HCT116 (cell line): ENCODE measurements at regions not wholly inside any gene's neighbourhood (a gene's known extent, or its start where the extent isn't known, plus 50 kb on each side); places are given as distances from the start of the nearest gene placed in this dataset.

Experiments used
- ATAC-seq: fragments of 200-7000 bp; cut with Tn5 transposase; 2 replicates; pipeline ENCODE4 v1.9.1; 2020; ENCODE audit warnings: mild to moderate bottlenecking, moderate library complexity
- BruUV-seq: library from RNA; stranded (reverse); fragments of 400-500 nt; replicated peaks from 2 replicates; lab custom pipeline; 2021; lab: Mats Ljungman, UMichigan
- CTCF ChIA-PET: fragments of 300-600 bp; sonication (Branson Sonifier 250); formaldehyde crosslinking; loops from one replicate; lab custom pipeline; 2021; ENCODE audit warnings: antibody characterized with exemption; lab: Charles Lee
- POLR2A ChIA-PET: fragments of 300-600, 350-600 bp; sonication (Branson Sonifier 250); formaldehyde crosslinking; loops from one replicate; lab custom pipeline; 2021; ENCODE audit warnings: antibody characterized with exemption; lab: Charles Lee
- RAD21 ChIA-PET, 2 experiments: fragments of 300-600 bp; sonication (Branson Sonifier 250); formaldehyde crosslinking; loops; one replicate each; lab custom pipeline; 2023; ENCODE audit warnings: low total read pairs in 2 of 2; ENCODE audit not compliant: uncharacterized antibody in 2 of 2, unreplicated experiment in 2 of 2, low non-redundant PET in 1 of 2; lab: Charles Lee
- DNase-seq: peaks from one replicate; pipeline ENCODE4 v3.0.0-alpha.2; 2010; ENCODE audit warnings: low read depth, low spot score
- H2AFZ ChIP-seq: fragments of 200-600 bp; shearing (Covaris generic), sonication (generic); 2 replicates; pipeline ENCODE4 v1.6.1; 2017; ENCODE audit warnings: low read depth, mixed run types, mixed read lengths, antibody characterized with exemption, low read length; ENCODE audit not compliant: poor library complexity, severe bottlenecking
- H3K27ac ChIP-seq: 2 replicates; pipeline ENCODE4 v1.5.1; 2012; ENCODE audit warnings: low read depth, low read length
- H3K27me3 ChIP-seq: fragments of 200-600 bp; sonication (generic); 2 replicates; pipeline ENCODE4 v1.6.1; 2016; ENCODE audit warnings: mixed run types, low read length, mixed read lengths; ENCODE audit not compliant: insufficient read depth
- H3K36me3 ChIP-seq, 2 experiments: fragments of 200-500 bp in 1 of 2; fragments of 200-600 bp in 1 of 2; sonication (Bioruptor generic) in 1 of 2; sonication (generic) in 1 of 2; 2 replicates each; pipeline versions ENCODE4 v1.5.1 to v1.6.1; 2014 to 2016; ENCODE audit warnings: low read length in 2 of 2, inconsistent platforms in 1 of 2, mixed read lengths in 1 of 2, mixed run types in 1 of 2; ENCODE audit not compliant: insufficient read depth in 2 of 2, control insufficient read depth in 1 of 2
- H3K4me1 ChIP-seq, 2 experiments: fragments of 200-600 bp in 1 of 2; sonication (generic) in 1 of 2; 2 replicates each; pipeline versions ENCODE4 v1.5.1 to v1.6.1; 2012 to 2017; ENCODE audit warnings: low read length in 2 of 2, inconsistent platforms in 1 of 2, mild to moderate bottlenecking in 1 of 2, mixed read lengths in 1 of 2, mixed run types in 1 of 2, moderate library complexity in 1 of 2; ENCODE audit not compliant: insufficient read depth in 2 of 2, control insufficient read depth in 1 of 2
- H3K4me2 ChIP-seq: fragments of 200-600 bp; sonication (generic); 2 replicates; pipeline ENCODE4 v1.6.1; 2017; ENCODE audit warnings: mixed run types, low read length, mixed read lengths
- H3K4me3 ChIP-seq, 2 experiments: fragments of 200-600 bp in 1 of 2; sonication (generic) in 1 of 2; replicated peaks in 1 of 2; 2 replicates each; pipeline ENCODE4 v1.5.1; 2011 to 2016; ENCODE audit warnings: low read length in 2 of 2, control low read depth in 1 of 2, low read depth in 1 of 2, mild to moderate bottlenecking in 1 of 2, mixed read lengths in 1 of 2, mixed run types in 1 of 2
- H3K79me2 ChIP-seq: fragments of 200-600 bp; sonication (generic); 2 replicates; pipeline ENCODE4 v1.6.1; 2017; ENCODE audit warnings: mild to moderate bottlenecking, mixed run types, low read length, moderate library complexity, mixed read lengths; ENCODE audit not compliant: insufficient read depth
- H3K9ac ChIP-seq: fragments of 200-600 bp; sonication (generic); 2 replicates; pipeline ENCODE4 v1.6.1; 2016; ENCODE audit warnings: low read length, mixed read lengths
- H3K9me2 ChIP-seq: fragments of 200-600 bp; sonication (generic), shearing (Covaris generic); 2 replicates; pipeline ENCODE4 v1.6.1; 2017; ENCODE audit warnings: mixed run types, mild to moderate bottlenecking, moderate library complexity; ENCODE audit not compliant: insufficient read depth
- H3K9me3 ChIP-seq, 2 experiments: fragments of 200-500 bp in 1 of 2; fragments of 200-600 bp in 1 of 2; sonication (Bioruptor generic) in 1 of 2; sonication (generic) in 1 of 2; 2 replicates each; pipeline ENCODE4 v1.6.1; 2014 to 2017; ENCODE audit warnings: low read length in 2 of 2, mixed read lengths in 2 of 2, inconsistent platforms in 1 of 2, low read depth in 1 of 2, mild to moderate bottlenecking in 1 of 2, mixed run types in 1 of 2, moderate library complexity in 1 of 2; ENCODE audit not compliant: control insufficient read depth in 1 of 2, insufficient read depth in 1 of 2
- H4K20me1 ChIP-seq: fragments of 200-600 bp; sonication (generic), shearing (Covaris generic); 2 replicates; pipeline ENCODE4 v1.6.1; 2017; ENCODE audit warnings: mixed run types, mild to moderate bottlenecking, moderate library complexity; ENCODE audit not compliant: insufficient read depth
- CEBPB ChIP-seq: IDR thresholded peaks from 2 replicates; pipeline ENCODE4 v1.6.1; 2012; ENCODE audit warnings: low read depth
- ELF1 ChIP-seq: IDR thresholded peaks from 2 replicates; pipeline ENCODE4 v1.6.1; 2012; ENCODE audit warnings: low read depth, borderline replicate concordance
- EZH2 ChIP-seq: fragments of 200-600 bp; sonication (generic); IDR thresholded peaks from 2 replicates; pipeline ENCODE4 v1.6.1; 2017; ENCODE audit warnings: antibody characterized with exemption, mixed run types
- JUND ChIP-seq: IDR thresholded peaks from 2 replicates; pipeline ENCODE4 v1.6.1; 2012
- POLR2A ChIP-seq: IDR thresholded peaks from 2 replicates; pipeline ENCODE4 v1.7.0; 2011; ENCODE audit warnings: borderline replicate concordance; ENCODE audit not compliant: insufficient read depth, insufficient read length; ENCODE audit errors: extremely low read depth
- SIN3A ChIP-seq: IDR thresholded peaks from 2 replicates; pipeline ENCODE4 v1.6.1; 2012; ENCODE audit warnings: low read depth
- SP1 ChIP-seq: IDR thresholded peaks from 2 replicates; pipeline ENCODE4 v1.6.1; 2012; ENCODE audit warnings: low read depth
- SRF ChIP-seq: IDR thresholded peaks from 2 replicates; pipeline ENCODE4 v1.6.1; 2012; ENCODE audit warnings: low read depth
- TCF7L2 ChIP-seq: IDR thresholded peaks from 2 replicates; pipeline ENCODE4 v1.7.0; 2011; ENCODE audit warnings: borderline replicate concordance, inconsistent platforms; ENCODE audit not compliant: insufficient read depth, insufficient read length; ENCODE audit errors: extremely low read depth
- YY1 ChIP-seq: IDR thresholded peaks from 2 replicates; pipeline ENCODE4 v1.6.1; 2011; ENCODE audit warnings: low read length, low read depth, moderate library complexity, mild to moderate bottlenecking; ENCODE audit not compliant: insufficient replicate concordance; ENCODE audit errors: extremely low read depth
- ZFX ChIP-seq: fragments of 450-650 bp; IDR thresholded peaks from 2 replicates; pipeline ENCODE4 v1.6.1; 2017
- intact Hi-C: fragments of 100-400 bp; cut with micrococcal nuclease; formaldehyde crosslinking; loops from 2 replicates; pipeline ENCODE4 v1.10.0; 2022
- TF ChIP-seq, protein P1 (sequence below): IDR thresholded peaks from 2 replicates; pipeline ENCODE4 v1.6.1; 2012; ENCODE audit warnings: low read depth
- TF ChIP-seq, protein P2 (sequence below): IDR thresholded peaks from 2 replicates; pipeline ENCODE4 v1.6.1; 2012
- TF ChIP-seq, protein P3 (sequence below): IDR thresholded peaks from 2 replicates; pipeline ENCODE4 v1.6.1; 2012
- TF ChIP-seq, protein P4 (sequence below): IDR thresholded peaks from 2 replicates; pipeline ENCODE4 v1.6.1; 2011; ENCODE audit warnings: mild to moderate bottlenecking, low read length, moderate library complexity; ENCODE audit not compliant: insufficient replicate concordance; ENCODE audit errors: extremely low read depth

DNA sequence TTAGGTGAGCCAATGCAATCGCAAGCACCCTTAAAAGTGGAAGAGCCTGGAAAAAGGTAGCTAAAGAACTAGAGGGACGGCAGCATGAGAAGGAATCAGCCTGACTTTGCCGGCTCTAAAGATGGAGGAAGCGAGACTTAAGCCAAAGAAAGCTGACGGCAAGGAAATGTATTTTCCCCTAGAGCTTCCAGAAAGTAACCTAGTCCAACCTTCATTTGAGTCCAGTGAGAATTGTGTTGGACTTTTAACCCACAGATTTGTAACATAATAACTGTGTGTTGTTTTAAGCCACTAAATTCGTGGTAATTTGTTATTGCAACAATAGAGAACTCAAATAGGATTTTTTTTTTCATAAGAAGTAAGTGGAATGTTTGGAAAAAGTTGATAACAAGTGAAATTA is 212.7 kb upstream of the C1QTNF7 start (continued):
- TF ChIP-seq, protein P1, sequence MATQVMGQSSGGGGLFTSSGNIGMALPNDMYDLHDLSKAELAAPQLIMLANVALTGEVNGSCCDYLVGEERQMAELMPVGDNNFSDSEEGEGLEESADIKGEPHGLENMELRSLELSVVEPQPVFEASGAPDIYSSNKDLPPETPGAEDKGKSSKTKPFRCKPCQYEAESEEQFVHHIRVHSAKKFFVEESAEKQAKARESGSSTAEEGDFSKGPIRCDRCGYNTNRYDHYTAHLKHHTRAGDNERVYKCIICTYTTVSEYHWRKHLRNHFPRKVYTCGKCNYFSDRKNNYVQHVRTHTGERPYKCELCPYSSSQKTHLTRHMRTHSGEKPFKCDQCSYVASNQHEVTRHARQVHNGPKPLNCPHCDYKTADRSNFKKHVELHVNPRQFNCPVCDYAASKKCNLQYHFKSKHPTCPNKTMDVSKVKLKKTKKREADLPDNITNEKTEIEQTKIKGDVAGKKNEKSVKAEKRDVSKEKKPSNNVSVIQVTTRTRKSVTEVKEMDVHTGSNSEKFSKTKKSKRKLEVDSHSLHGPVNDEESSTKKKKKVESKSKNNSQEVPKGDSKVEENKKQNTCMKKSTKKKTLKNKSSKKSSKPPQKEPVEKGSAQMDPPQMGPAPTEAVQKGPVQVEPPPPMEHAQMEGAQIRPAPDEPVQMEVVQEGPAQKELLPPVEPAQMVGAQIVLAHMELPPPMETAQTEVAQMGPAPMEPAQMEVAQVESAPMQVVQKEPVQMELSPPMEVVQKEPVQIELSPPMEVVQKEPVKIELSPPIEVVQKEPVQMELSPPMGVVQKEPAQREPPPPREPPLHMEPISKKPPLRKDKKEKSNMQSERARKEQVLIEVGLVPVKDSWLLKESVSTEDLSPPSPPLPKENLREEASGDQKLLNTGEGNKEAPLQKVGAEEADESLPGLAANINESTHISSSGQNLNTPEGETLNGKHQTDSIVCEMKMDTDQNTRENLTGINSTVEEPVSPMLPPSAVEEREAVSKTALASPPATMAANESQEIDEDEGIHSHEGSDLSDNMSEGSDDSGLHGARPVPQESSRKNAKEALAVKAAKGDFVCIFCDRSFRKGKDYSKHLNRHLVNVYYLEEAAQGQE: no peak
- TF ChIP-seq ELF1: no peak
- TF ChIP-seq ZFX: no peak
- TF ChIP-seq, protein P2, sequence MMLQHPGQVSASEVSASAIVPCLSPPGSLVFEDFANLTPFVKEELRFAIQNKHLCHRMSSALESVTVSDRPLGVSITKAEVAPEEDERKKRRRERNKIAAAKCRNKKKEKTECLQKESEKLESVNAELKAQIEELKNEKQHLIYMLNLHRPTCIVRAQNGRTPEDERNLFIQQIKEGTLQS: no peak
- no peak for TF ChIP-seq SP1
- no peak for TF ChIP-seq POLR2A
- no peak for TF ChIP-seq SRF

DNA sequence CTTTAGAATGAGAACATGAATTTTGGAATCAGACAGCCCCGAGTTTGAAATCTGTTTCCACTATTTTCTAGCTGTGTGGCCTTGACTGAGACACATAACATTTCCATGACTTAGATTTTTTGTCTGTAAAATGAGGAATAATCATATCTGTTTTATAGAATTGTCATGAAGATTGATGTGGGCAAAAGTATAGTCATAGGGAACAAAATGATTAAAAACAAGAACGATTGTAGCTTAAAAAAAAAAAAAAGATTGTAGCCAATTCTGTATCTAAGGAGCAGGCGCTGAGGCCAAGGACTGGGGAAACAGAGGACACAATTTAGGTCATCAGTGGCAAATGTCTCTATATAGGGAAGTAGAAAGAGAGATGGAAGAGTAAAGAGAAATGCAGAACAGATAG is 201.6 kb upstream of the C1QTNF7 start:
- ChIA-PET POLR2A (no interaction called here), RAD21 (no interaction called here), CTCF (no interaction called here)
- ATAC-seq: no peak
- Histone ChIP-seq H4K20me1 (no peaks in the 10 kb centered on the region), H3K4me1 (peaks cover 0 to 5% of the 10 kb centered on the region in 2 experiments; a peak in 1 of 4 replicates), H3K9me3 (no peaks in the 10 kb centered on the region), H3K27me3 (no peaks in the 10 kb centered on the region), H3K4me3 (no peak overlapping the region), H3K4me2 (no peak overlapping the region), H3K27ac (no peak overlapping the region), H3K9ac (no peak overlapping the region), H3K79me2 (no peaks in the 10 kb centered on the region), H2AFZ (no peak overlapping the region), H3K9me2 (no peaks in the 10 kb centered on the region), H3K36me3 (no peaks in the 10 kb centered on the region)
- BruUV-seq: no TSS peak
- intact Hi-C loops: no loop called here
- no peak for DNase-seq
- TF ChIP-seq, protein P3, sequence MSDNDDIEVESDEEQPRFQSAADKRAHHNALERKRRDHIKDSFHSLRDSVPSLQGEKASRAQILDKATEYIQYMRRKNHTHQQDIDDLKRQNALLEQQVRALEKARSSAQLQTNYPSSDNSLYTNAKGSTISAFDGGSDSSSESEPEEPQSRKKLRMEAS: no peak
- TF ChIP-seq, protein P4, sequence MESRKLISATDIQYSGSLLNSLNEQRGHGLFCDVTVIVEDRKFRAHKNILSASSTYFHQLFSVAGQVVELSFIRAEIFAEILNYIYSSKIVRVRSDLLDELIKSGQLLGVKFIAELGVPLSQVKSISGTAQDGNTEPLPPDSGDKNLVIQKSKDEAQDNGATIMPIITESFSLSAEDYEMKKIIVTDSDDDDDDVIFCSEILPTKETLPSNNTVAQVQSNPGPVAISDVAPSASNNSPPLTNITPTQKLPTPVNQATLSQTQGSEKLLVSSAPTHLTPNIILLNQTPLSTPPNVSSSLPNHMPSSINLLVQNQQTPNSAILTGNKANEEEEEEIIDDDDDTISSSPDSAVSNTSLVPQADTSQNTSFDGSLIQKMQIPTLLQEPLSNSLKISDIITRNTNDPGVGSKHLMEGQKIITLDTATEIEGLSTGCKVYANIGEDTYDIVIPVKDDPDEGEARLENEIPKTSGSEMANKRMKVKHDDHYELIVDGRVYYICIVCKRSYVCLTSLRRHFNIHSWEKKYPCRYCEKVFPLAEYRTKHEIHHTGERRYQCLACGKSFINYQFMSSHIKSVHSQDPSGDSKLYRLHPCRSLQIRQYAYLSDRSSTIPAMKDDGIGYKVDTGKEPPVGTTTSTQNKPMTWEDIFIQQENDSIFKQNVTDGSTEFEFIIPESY: no peak
- no peak for TF ChIP-seq SIN3A
- TF ChIP-seq SRF: no peak
- TF ChIP-seq, protein P2: no peak
- no peak for TF ChIP-seq CEBPB
- no peak for TF ChIP-seq ZFX
- no peak for TF ChIP-seq SP1
- no peak for TF ChIP-seq TCF7L2
- TF ChIP-seq, protein P1: no peak
- TF ChIP-seq YY1: no peak
- TF ChIP-seq EZH2: no peak
- no peak for TF ChIP-seq ELF1
- no peak for TF ChIP-seq JUND
